Loucy (cell line): ENCODE measurements at regions not wholly inside any gene's neighbourhood (a gene's known extent, or its start where the extent isn't known, plus 50 kb on each side); places are given as distances from the start of the nearest gene placed in this dataset.

Source experiments
- H2AFZ ChIP-seq: fragments of 200-600 bp; sonication (generic); 2 replicates; pipeline ENCODE4 v1.6.0; 2016; ENCODE audit warnings: antibody characterized with exemption, mild to moderate bottlenecking, low read length, moderate library complexity
- H3F3A ChIP-seq: fragments of 200-600 bp; 2 replicates; pipeline ENCODE4 v1.6.0; 2016; ENCODE audit warnings: antibody characterized with exemption, low read depth, mild to moderate bottlenecking
- H3K27me3 ChIP-seq: fragments of 200-600 bp; sonication (generic); 2 replicates; pipeline ENCODE4 v1.6.1; 2014; ENCODE audit warnings: low read length, mild to moderate bottlenecking; ENCODE audit not compliant: insufficient read depth, poor library complexity, severe bottlenecking
- H3K36me3 ChIP-seq: fragments of 200-600 bp; sonication (generic); 2 replicates; pipeline ENCODE4 v1.6.1; 2016; ENCODE audit warnings: low read length; ENCODE audit not compliant: insufficient read depth
- H3K4me1 ChIP-seq: fragments of 200-600 bp; sonication (generic); 2 replicates; pipeline ENCODE4 v1.5.1; 2014; ENCODE audit warnings: low read length, mild to moderate bottlenecking; ENCODE audit not compliant: insufficient read depth, poor library complexity, severe bottlenecking
- H3K4me2 ChIP-seq: fragments of 200-600 bp; sonication (generic); 2 replicates; pipeline ENCODE4 v1.6.0; 2014; ENCODE audit warnings: antibody characterized with exemption, low read length, low read depth, mild to moderate bottlenecking; ENCODE audit not compliant: poor library complexity, severe bottlenecking
- H3K4me3 ChIP-seq: fragments of 200-600 bp; sonication (generic); 2 replicates; pipeline ENCODE4 v1.5.1; 2014; ENCODE audit warnings: low read length, mild to moderate bottlenecking, mixed read lengths; ENCODE audit not compliant: poor library complexity, severe bottlenecking
- H3K79me2 ChIP-seq: fragments of 200-600 bp; sonication (generic); 2 replicates; pipeline ENCODE4 v1.6.1; 2014; ENCODE audit warnings: low read length; ENCODE audit not compliant: insufficient read depth
- H3K9ac ChIP-seq: fragments of 200-600 bp; sonication (generic); 2 replicates; pipeline ENCODE4 v1.6.0; 2014; ENCODE audit warnings: mild to moderate bottlenecking, low read depth, low read length, moderate library complexity; ENCODE audit not compliant: poor library complexity, severe bottlenecking
- H3K9me2 ChIP-seq: fragments of 200-600 bp; sonication (generic); replicated peaks from 2 replicates; pipeline ENCODE4 v1.6.1; 2016; ENCODE audit warnings: low read depth, low read length, mixed read lengths
- H3K9me3 ChIP-seq: fragments of 200-600 bp; sonication (generic); 2 replicates; pipeline ENCODE4 v1.6.1; 2014; ENCODE audit warnings: mild to moderate bottlenecking, antibody characterized with exemption, low read length, low read depth; ENCODE audit not compliant: insufficient read depth
- H4K20me1 ChIP-seq: fragments of 200-600 bp; sonication (generic); 2 replicates; pipeline ENCODE4 v1.6.0; 2014; ENCODE audit warnings: antibody characterized with exemption, low read length, mild to moderate bottlenecking; ENCODE audit not compliant: insufficient read depth, poor library complexity, severe bottlenecking
- CTCF ChIP-seq: fragments of 200-600 bp; sonication (generic); conservative IDR thresholded peaks from 2 replicates; pipeline ENCODE4 v1.5.1; 2014; ENCODE audit warnings: mild to moderate bottlenecking, antibody characterized with exemption, low read length
- EZH2phosphoT487 ChIP-seq: fragments of 200-600 bp; IDR thresholded peaks from 2 replicates; pipeline ENCODE4 v1.6.1; 2018; ENCODE audit warnings: antibody characterized with exemption, mild to moderate bottlenecking, moderate library complexity, borderline replicate concordance

- Histone ChIP-seq H3K27me3 (no peaks in the 10 kb centered on the region), H3K4me3 (no peak overlapping the region), H3K9me2 (no peaks in the 10 kb centered on the region), H3K9ac (no peak overlapping the region), H3K36me3 (no peaks in the 10 kb centered on the region), H3K4me1 (no peaks in the 10 kb centered on the region), H2AFZ (no peak overlapping the region), H3K9me3 (no peaks in the 10 kb centered on the region), H3K79me2 (no peaks in the 10 kb centered on the region), H4K20me1 (no peaks in the 10 kb centered on the region), H3K4me2 (no peak overlapping the region), H3F3A (no peaks in the 10 kb centered on the region)
- TF ChIP-seq CTCF = no peak
- TF ChIP-seq EZH2phosphoT487 = no peak
Measured at GRCh38 chr6:45795678-45796077, 220.0 kb downstream of the CLIC5 start.

GRCh38 chr6:45794465-45794864 lies 221.2 kb downstream of the CLIC5 start:
- Histone ChIP-seq H3K4me3 (no peak overlapping the region), H3K4me2 (no peak overlapping the region), H3K9me2 (no peaks in the 10 kb centered on the region), H3K4me1 (no peaks in the 10 kb centered on the region), H3K9me3 (no peaks in the 10 kb centered on the region), H4K20me1 (no peaks in the 10 kb centered on the region), H3K36me3 (no peaks in the 10 kb centered on the region), H3F3A (no peaks in the 10 kb centered on the region), H3K27me3 (no peaks in the 10 kb centered on the region), H2AFZ (no peak overlapping the region), H3K9ac (no peak overlapping the region), H3K79me2 (no peaks in the 10 kb centered on the region)
- TF ChIP-seq CTCF = no peak
- no peak for TF ChIP-seq EZH2phosphoT487

- no peaks in the 10 kb centered on the region for H3F3A ChIP-seq
- no peaks in the 10 kb centered on the region for H3K27me3 ChIP-seq
- H3K9me3 ChIP-seq = no peaks in the 10 kb centered on the region
- H3K36me3 ChIP-seq = no peaks in the 10 kb centered on the region
- no peak overlapping the region for H2AFZ ChIP-seq
- no peaks in the 10 kb centered on the region for H3K4me1 ChIP-seq
- H3K79me2 ChIP-seq = no peaks in the 10 kb centered on the region
- no peaks in the 10 kb centered on the region for H3K9me2 ChIP-seq
- H4K20me1 ChIP-seq = no peaks in the 10 kb centered on the region
- H3K4me3 ChIP-seq = no peak overlapping the region
- no peak for TF ChIP-seq EZH2phosphoT487
- no peak for TF ChIP-seq CTCF
- no peak overlapping the region for H3K9ac ChIP-seq
- no peak overlapping the region for H3K4me2 ChIP-seq
Measured at GRCh38 chr6:45791211-45792168, 224.2 kb downstream of the CLIC5 start.
